GM18909 (cell line): ENCODE measurements at regions not wholly inside any gene's neighbourhood (a gene's known extent, or its start where the extent isn't known, plus 50 kb on each side); places are given as distances from the start of the nearest gene placed in this dataset.

Experiments used
- ATAC-seq: cut with Tn5 transposase; IDR thresholded peaks from one replicate; pipeline ENCODE4 v1.9.1; 2021; ENCODE audit warnings: mild to moderate bottlenecking; ENCODE audit not compliant: unreplicated experiment, poor library complexity

DNA sequence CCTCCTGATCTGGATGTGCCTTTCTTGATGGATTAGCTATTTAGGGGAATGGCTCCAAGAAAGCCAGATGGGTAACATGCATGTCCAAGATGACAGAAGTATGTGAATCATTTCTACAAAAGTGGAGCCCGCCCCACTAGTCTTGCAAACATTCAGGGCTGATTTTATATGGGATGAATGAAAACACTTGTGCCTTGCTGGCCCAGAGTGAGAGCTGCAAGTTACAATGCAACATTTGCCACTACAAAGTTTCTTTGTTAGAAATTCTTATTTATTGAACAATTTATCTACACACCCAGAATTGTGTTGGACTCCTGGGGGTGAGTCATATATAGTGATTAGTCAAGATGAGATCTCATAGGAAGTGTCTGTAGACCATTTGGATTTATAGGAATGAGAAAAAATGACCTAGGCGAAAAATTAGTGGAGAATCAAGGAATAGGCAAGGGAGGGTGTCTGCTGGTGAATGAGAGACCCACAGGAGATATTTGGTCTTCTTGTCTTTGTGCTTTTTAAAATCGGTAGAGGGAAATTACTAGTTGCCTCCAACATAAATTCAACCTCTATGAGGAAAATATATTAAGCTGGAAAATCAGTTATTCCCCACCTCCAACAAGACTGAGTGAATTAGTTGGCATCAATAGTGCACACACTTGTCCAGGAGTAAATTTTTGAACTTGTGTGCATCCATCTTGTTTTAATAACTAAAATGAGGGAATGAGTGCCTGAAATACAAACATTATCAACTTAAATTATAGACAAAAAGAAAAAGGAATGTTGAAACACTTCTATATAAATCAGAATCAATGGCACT lies 53.5 kb upstream of the DCBLD2 start:
- no peak for ATAC-seq

DNA sequence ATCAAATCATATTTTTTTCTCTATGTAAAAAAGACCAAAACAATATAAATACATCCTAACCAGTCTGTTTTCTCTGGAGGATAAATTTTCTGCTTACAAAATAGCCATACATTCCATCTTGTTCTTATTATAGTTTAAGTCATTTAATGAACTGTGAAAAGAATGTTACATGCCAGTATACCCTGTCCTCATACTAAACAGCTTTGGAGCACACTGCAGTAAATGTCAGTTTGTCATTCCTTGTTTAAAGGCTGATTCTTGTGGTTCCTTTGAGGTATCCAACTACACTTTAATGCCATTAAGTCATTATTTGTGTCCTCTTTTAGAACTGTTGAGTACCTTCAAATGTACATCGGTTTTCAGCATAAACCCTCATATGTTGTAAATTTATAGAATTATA lies 52.7 kb upstream of the DCBLD2 start:
- ATAC-seq, result no peak

DNA sequence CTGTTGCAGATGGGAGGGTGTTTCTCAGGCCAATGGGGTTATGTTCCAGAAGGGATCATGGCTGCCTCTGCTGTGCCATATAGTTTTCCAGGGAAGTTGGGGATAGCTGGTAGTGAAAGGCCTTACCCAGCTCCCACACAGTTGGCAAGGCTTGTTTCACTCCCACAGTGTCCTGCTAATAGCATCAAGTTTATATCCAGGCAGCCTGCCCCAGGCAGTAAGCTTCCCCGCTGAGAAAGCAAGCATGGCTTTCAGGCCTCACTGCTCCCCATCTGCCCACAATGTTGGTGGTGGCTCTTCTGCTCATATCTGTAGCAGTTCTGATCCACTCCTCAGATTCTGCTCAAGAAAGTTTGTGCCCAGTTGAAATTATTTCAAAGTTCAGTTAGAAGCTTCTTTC lies 50.9 kb upstream of the DCBLD2 start:
- ATAC-seq, result no peak
